Activated naive CD8-positive, alpha-beta T cell treated with anti-CD3 and anti-CD28 coated beads for 36 hours (primary cell): ENCODE measurements at regions not wholly inside any gene's neighbourhood (a gene's known extent, or its start where the extent isn't known, plus 50 kb on each side); places are given as distances from the start of the nearest gene placed in this dataset.
"Not testable (repeated sequence)": the region's sequence is repeated elsewhere in the genome, so short reads cannot be mapped to it uniquely, and the experiment has no call there.

Experiments used
- DNase-seq: peaks from one replicate; pipeline ENCODE4 v3.0.0; 2021
- H3K27ac Mint-ChIP-seq: one replicate; pipeline ENCODE4 v1.8.0; 2022; ENCODE audit warnings: mild to moderate bottlenecking, moderate library complexity, mixed read lengths
- H3K27me3 Mint-ChIP-seq: one replicate; pipeline ENCODE4 v1.8.0; 2022; ENCODE audit warnings: mild to moderate bottlenecking, mixed read lengths
- H3K36me3 Mint-ChIP-seq: one replicate; pipeline ENCODE4 v1.8.0; 2021; ENCODE audit warnings: mild to moderate bottlenecking, mixed read lengths
- H3K4me1 Mint-ChIP-seq: one replicate; pipeline ENCODE4 v1.8.0; 2021; ENCODE audit warnings: mixed read lengths
- H3K4me3 Mint-ChIP-seq: one replicate; pipeline ENCODE4 v1.8.0; 2022; ENCODE audit warnings: mild to moderate bottlenecking, moderate library complexity, mixed read lengths
- H3K9me3 Mint-ChIP-seq: one replicate; pipeline ENCODE4 v1.8.0; 2022; ENCODE audit warnings: mixed read lengths

GRCh38 chr3:25171118-25171807, 256.8 kb upstream of the RARB start:
- Mint-ChIP-seq H3K4me1 (no peaks in the 10 kb centered on the region), H3K36me3 (no peaks in the 10 kb centered on the region), H3K9me3 (no peaks in the 10 kb centered on the region), H3K4me3 (no peak overlapping the region), H3K27me3 (no peaks in the 10 kb centered on the region), H3K27ac (no peak overlapping the region)
- no peak for DNase-seq

- Mint-ChIP-seq H3K9me3 (no peaks in the 10 kb centered on the region), H3K4me3 (no peak overlapping the region), H3K4me1 (no peaks in the 10 kb centered on the region), H3K27me3 (no peaks in the 10 kb centered on the region), H3K36me3 (no peaks in the 10 kb centered on the region), H3K27ac (no peak overlapping the region)
- DNase-seq: no peak
These were observed 256.2 kb upstream of the RARB start for GRCh38 chr3:25171897-25172296.

GRCh38 chr3:25173606-25174005, 254.5 kb upstream of the RARB start:
- H3K4me1 Mint-ChIP-seq: no peaks in the 10 kb centered on the region
- H3K4me3 Mint-ChIP-seq: no peak overlapping the region
- no peaks in the 10 kb centered on the region for H3K36me3 Mint-ChIP-seq
- H3K9me3 Mint-ChIP-seq: no peaks in the 10 kb centered on the region
- H3K27ac Mint-ChIP-seq: no peak overlapping the region
- no peak for DNase-seq
- no peaks in the 10 kb centered on the region for H3K27me3 Mint-ChIP-seq

- Mint-ChIP-seq H3K27ac (no peak overlapping the region), H3K27me3 (no peaks in the 10 kb centered on the region), H3K4me1 (no peaks in the 10 kb centered on the region), H3K9me3 (no peaks in the 10 kb centered on the region), H3K4me3 (no peak overlapping the region), H3K36me3 (no peaks in the 10 kb centered on the region)
- no peak for DNase-seq
These were observed 253.8 kb upstream of the RARB start for GRCh38 chr3:25174251-25174650.

GRCh38 chr3:25177041-25177440, 251.0 kb upstream of the RARB start:
- no peaks in the 10 kb centered on the region for H3K36me3 Mint-ChIP-seq
- H3K4me1 Mint-ChIP-seq: no peaks in the 10 kb centered on the region
- no peak overlapping the region for H3K4me3 Mint-ChIP-seq

GRCh38 chr3:25178672-25179071, 249.4 kb upstream of the RARB start:
- no peaks in the 10 kb centered on the region for H3K27me3 Mint-ChIP-seq
- no peak overlapping the region for H3K4me3 Mint-ChIP-seq
- H3K9me3 Mint-ChIP-seq: no peaks in the 10 kb centered on the region
- no peak overlapping the region for H3K27ac Mint-ChIP-seq
- H3K36me3 Mint-ChIP-seq: no peaks in the 10 kb centered on the region
- H3K4me1 Mint-ChIP-seq: no peaks in the 10 kb centered on the region
- DNase-seq: no peak

More at GRCh38 chr3:25177041-25177440, 251.0 kb upstream of the RARB start:
- DNase-seq: no peak
- H3K27me3 Mint-ChIP-seq: no peaks in the 10 kb centered on the region
- no peaks in the 10 kb centered on the region for H3K9me3 Mint-ChIP-seq
- H3K27ac Mint-ChIP-seq: no peak overlapping the region

- peaks cover 1% of the 10 kb centered on the region for H3K9me3 Mint-ChIP-seq
- H3K27ac Mint-ChIP-seq: no peak overlapping the region
- H3K4me3 Mint-ChIP-seq: no peak overlapping the region
- DNase-seq: no peak
- no peaks in the 10 kb centered on the region for H3K27me3 Mint-ChIP-seq
- no peaks in the 10 kb centered on the region for H3K4me1 Mint-ChIP-seq
- H3K36me3 Mint-ChIP-seq: no peaks in the 10 kb centered on the region
These were observed 247.0 kb upstream of the RARB start for GRCh38 chr3:25181096-25181495.

GRCh38 chr3:25182794-25183193, 245.3 kb upstream of the RARB start:
- Mint-ChIP-seq H3K4me1 (no peaks in the 10 kb centered on the region), H3K27ac (no peak overlapping the region), H3K9me3 (peaks cover 1% of the 10 kb centered on the region), H3K27me3 (no peaks in the 10 kb centered on the region), H3K36me3 (no peaks in the 10 kb centered on the region), H3K4me3 (no peak overlapping the region)
- DNase-seq: no peak

GRCh38 chr3:25184641-25185250, 243.3 kb upstream of the RARB start:
- H3K4me3 Mint-ChIP-seq: no peak overlapping the region
- no peak for DNase-seq
- no peak overlapping the region for H3K27ac Mint-ChIP-seq
- H3K36me3 Mint-ChIP-seq: no peaks in the 10 kb centered on the region
- H3K9me3 Mint-ChIP-seq: peaks cover 1% of the 10 kb centered on the region
- no peaks in the 10 kb centered on the region for H3K4me1 Mint-ChIP-seq
- H3K27me3 Mint-ChIP-seq: no peaks in the 10 kb centered on the region

GRCh38 chr3:25191673-25192072, 236.4 kb upstream of the RARB start:
- Mint-ChIP-seq H3K9me3 (peaks cover 3% of the 10 kb centered on the region), H3K4me1 (no peaks in the 10 kb centered on the region), H3K36me3 (no peaks in the 10 kb centered on the region), H3K4me3 (no peak overlapping the region), H3K27ac (no peak overlapping the region), H3K27me3 (no peaks in the 10 kb centered on the region)
- no peak for DNase-seq

GRCh38 chr3:25199567-25199966, 228.5 kb upstream of the RARB start:
- not testable (repeated sequence) for H3K27ac Mint-ChIP-seq, DNase-seq, H3K27me3 Mint-ChIP-seq, H3K36me3 Mint-ChIP-seq, H3K4me3 Mint-ChIP-seq, H3K4me1 Mint-ChIP-seq
- peaks cover 33% of the 10 kb centered on the region for H3K9me3 Mint-ChIP-seq

- Mint-ChIP-seq H3K27ac (no peak overlapping the region), H3K4me3 (no peak overlapping the region)
- no peak for DNase-seq
These were observed 215.3 kb upstream of the RARB start for GRCh38 chr3:25212736-25213135.

GRCh38 chr3:25214034-25214433, 214.0 kb upstream of the RARB start:
- Mint-ChIP-seq H3K9me3 (peaks cover 5% of the 10 kb centered on the region), H3K4me3 (no peak overlapping the region), H3K27me3 (no peaks in the 10 kb centered on the region), H3K4me1 (no peaks in the 10 kb centered on the region), H3K36me3 (no peaks in the 10 kb centered on the region), H3K27ac (no peak overlapping the region)
- no peak for DNase-seq

More at GRCh38 chr3:25212736-25213135, 215.3 kb upstream of the RARB start:
- no peaks in the 10 kb centered on the region for H3K4me1 Mint-ChIP-seq
- no peaks in the 10 kb centered on the region for H3K36me3 Mint-ChIP-seq
- no peaks in the 10 kb centered on the region for H3K27me3 Mint-ChIP-seq
- peaks cover 3% of the 10 kb centered on the region for H3K9me3 Mint-ChIP-seq

GRCh38 chr3:25218362-25218761, 209.7 kb upstream of the RARB start:
- Mint-ChIP-seq H3K27me3 (no peaks in the 10 kb centered on the region), H3K9me3 (peaks cover 2% of the 10 kb centered on the region), H3K27ac (no peak overlapping the region), H3K36me3 (no peaks in the 10 kb centered on the region), H3K4me1 (no peaks in the 10 kb centered on the region), H3K4me3 (no peak overlapping the region)
- no peak for DNase-seq

GRCh38 chr3:25226747-25227146, 201.3 kb upstream of the RARB start:
- DNase-seq: no peak
- Mint-ChIP-seq H3K4me1 (no peaks in the 10 kb centered on the region), H3K36me3 (no peaks in the 10 kb centered on the region), H3K4me3 (no peak overlapping the region), H3K9me3 (peaks cover 1% of the 10 kb centered on the region), H3K27ac (no peak overlapping the region), H3K27me3 (no peaks in the 10 kb centered on the region)

- H3K4me3 Mint-ChIP-seq: no peak overlapping the region
- no peaks in the 10 kb centered on the region for H3K27me3 Mint-ChIP-seq
- no peaks in the 10 kb centered on the region for H3K4me1 Mint-ChIP-seq
- H3K27ac Mint-ChIP-seq: no peak overlapping the region
- H3K36me3 Mint-ChIP-seq: no peaks in the 10 kb centered on the region
- DNase-seq: no peak
- peaks cover 1% of the 10 kb centered on the region for H3K9me3 Mint-ChIP-seq
These were observed 198.5 kb upstream of the RARB start for GRCh38 chr3:25229586-25229985.
